AG10803 (cell line): ENCODE measurements at regions not wholly inside any gene's neighbourhood (a gene's known extent, or its start where the extent isn't known, plus 50 kb on each side); places are given as distances from the start of the nearest gene placed in this dataset.

Source experiments
- DNase-seq: peaks from one replicate; pipeline ENCODE4 v3.0.0; 2010; ENCODE audit warnings: low read depth
- H3K4me3 ChIP-seq: 2 replicates; pipeline ENCODE4 v1.5.1; 2011; ENCODE audit warnings: mild to moderate bottlenecking, low read length, control low read depth
- CTCF ChIP-seq: conservative IDR thresholded peaks from 2 replicates; pipeline ENCODE4 v1.5.1; 2011; ENCODE audit warnings: mild to moderate bottlenecking, low read length, control low read depth, inconsistent platforms

GRCh38 chr20:43799741-43800140 is 72.9 kb upstream of the GTSF1L start:
- no peak for TF ChIP-seq CTCF

GRCh38 chr20:43799150-43799711 is 72.4 kb upstream of the GTSF1L start:
- TF ChIP-seq CTCF = no peak
- DNase-seq = peak; percentile 5
- H3K4me3 ChIP-seq = no peak overlapping the region

More at GRCh38 chr20:43799741-43800140, 72.9 kb upstream of the GTSF1L start:
- no peak overlapping the region for H3K4me3 ChIP-seq
- no peak for DNase-seq

GRCh38 chr20:43798291-43799149 is 71.7 kb upstream of the GTSF1L start:
- H3K4me3 ChIP-seq = no peak overlapping the region
- no peak for DNase-seq
- no peak for TF ChIP-seq CTCF

GRCh38 chr20:43794326-43794725 is 67.5 kb upstream of the GTSF1L start:
- TF ChIP-seq CTCF = no peak
- H3K4me3 ChIP-seq = no peak overlapping the region
- no peak for DNase-seq

GRCh38 chr20:43789593-43789992 is 62.8 kb upstream of the GTSF1L start:
- TF ChIP-seq CTCF = no peak
- DNase-seq = no peak
- no peak overlapping the region for H3K4me3 ChIP-seq

GRCh38 chr20:43787937-43788336 is 61.1 kb upstream of the GTSF1L start:
- no peak for DNase-seq
- no peak for TF ChIP-seq CTCF
- H3K4me3 ChIP-seq = no peak overlapping the region

- TF ChIP-seq CTCF = no peak
- no peak for DNase-seq
- no peak overlapping the region for H3K4me3 ChIP-seq
These were observed 60.1 kb upstream of the GTSF1L start for GRCh38 chr20:43786885-43787284.
